DMS 273 (cell line): ENCODE measurements at regions not wholly inside any gene's neighbourhood (a gene's known extent, or its start where the extent isn't known, plus 50 kb on each side); places are given as distances from the start of the nearest gene placed in this dataset.
"Not testable (repeated sequence)": the region's sequence is repeated elsewhere in the genome, so short reads cannot be mapped to it uniquely, and the experiment has no call there.

Experiments
- DNase-seq: peaks from one replicate; lab custom pipeline; 2025; ENCODE audit not compliant: unreplicated experiment; lab: John Stamatoyannopoulos, UW

GRCh38 chr4:152200511-152201333 lies 335.2 kb downstream of the FBXW7 start:
- DNase-seq = no peak

- no peak for DNase-seq
These were observed 338.7 kb downstream of the FBXW7 start for GRCh38 chr4:152197211-152197610.

- DNase-seq = no peak
These were observed 340.0 kb downstream of the FBXW7 start for GRCh38 chr4:152195888-152196287.

GRCh38 chr4:152193059-152193458 lies 342.8 kb downstream of the FBXW7 start:
- DNase-seq = no peak

- no peak for DNase-seq
These were observed 345.0 kb downstream of the FBXW7 start for GRCh38 chr4:152190907-152191306.

- no peak for DNase-seq
These were observed 346.3 kb downstream of the FBXW7 start for GRCh38 chr4:152189451-152190179.

GRCh38 chr4:152188801-152189200 lies 347.1 kb downstream of the FBXW7 start:
- no peak for DNase-seq

DNA sequence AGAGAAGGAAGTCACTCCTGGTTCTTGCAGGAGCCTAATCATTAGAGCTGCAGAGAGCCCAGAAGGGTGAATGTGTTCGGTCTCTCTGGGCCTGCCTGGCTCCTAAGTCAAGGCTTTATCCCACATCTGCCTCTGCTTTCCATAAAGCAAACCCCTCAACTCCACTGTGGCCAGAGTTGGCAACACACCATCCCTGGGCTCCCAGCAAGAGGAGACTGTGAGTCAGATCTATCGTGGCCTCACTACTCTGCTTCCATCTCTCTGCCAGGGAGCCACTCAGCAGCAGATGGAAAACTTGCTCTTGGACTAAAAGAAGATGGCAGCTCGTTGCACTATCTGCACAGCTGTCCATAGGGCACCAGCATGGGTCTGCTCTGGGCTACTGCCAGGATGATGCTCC lies 348.2 kb downstream of the FBXW7 start:
- no peak for DNase-seq

GRCh38 chr4:152185786-152186550 lies 349.9 kb downstream of the FBXW7 start:
- DNase-seq = no peak

DNA sequence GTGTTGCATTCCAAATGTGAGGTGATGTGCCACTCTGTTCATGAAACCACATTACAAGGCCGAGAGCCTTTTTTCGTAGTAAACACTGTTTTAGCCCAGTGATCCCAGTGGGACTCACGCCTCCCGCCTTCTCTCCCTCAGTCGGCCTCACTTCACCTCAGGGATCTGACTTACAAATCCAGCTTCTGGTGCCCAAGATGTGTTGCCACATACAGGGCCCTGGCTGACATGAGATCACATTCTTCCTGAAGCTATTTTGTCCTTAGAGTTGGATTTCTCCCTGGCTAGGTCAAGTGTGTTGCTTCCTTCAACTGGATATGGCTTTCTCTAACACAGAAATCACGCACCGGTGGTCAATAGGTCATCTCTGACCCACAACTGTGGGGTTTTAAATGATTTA lies 354.7 kb downstream of the FBXW7 start:
- DNase-seq = no peak

DNA sequence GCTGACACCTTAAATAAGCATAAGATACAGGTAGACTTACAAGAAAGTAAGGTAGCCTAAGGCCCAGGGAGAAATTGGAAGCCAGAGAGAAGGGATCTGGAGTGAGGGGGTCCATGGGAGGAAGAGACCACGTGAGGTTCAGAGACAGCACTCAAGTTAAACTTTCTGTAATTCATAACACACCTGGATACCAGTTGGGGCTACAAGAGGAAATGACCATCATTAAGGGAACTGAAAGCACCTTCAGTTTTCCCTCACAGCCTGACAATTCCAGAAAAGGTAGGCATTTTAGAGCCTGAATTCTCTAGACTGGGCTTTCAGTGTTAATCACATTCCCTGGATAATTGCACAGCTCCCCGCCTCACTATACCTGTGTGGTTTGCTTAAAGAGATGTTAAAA lies 355.5 kb downstream of the FBXW7 start:
- DNase-seq = no peak

DNA sequence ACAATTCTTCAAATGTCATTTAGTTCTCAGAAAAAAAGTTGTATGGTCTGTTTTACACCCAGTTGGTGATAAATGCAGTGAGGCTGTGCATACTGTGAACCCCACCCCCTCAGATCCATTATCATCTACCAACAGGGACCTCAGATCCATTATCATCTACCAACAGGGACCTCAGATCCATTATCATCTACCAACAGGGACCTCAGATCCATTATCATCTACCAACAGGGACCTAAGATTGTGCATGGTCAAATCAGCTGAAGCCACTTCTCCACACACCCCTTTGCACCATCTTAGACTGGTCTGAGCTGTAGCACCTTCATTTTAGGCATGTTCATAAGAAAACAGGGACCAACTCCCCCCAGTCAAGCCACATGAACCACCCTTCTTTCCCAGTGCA lies 358.4 kb downstream of the FBXW7 start:
- not testable (repeated sequence) for DNase-seq

- DNase-seq = no peak
These were observed 359.2 kb downstream of the FBXW7 start for GRCh38 chr4:152176627-152177214.

GRCh38 chr4:152175586-152175985 lies 360.3 kb downstream of the FBXW7 start:
- DNase-seq = no peak

DNA sequence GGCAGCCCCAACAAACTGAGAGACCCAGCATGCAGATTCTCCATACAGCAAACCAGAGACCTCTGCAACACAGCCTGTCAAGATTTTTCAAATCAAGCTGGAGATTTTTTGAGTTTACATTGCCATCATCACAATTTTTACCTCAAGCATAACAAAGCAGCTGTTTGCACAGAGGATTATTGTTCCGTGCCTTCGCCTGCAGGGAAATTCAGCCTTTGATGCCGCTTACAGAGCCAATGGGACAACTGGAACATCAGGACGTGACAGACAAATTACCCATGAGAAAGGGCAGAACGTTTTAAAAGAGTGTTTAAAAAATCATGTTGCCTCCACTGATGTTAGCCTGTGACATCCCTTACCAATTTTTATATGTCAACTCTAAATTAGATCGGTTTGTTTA lies 363.7 kb downstream of the FBXW7 start:
- DNase-seq = no peak

DNA sequence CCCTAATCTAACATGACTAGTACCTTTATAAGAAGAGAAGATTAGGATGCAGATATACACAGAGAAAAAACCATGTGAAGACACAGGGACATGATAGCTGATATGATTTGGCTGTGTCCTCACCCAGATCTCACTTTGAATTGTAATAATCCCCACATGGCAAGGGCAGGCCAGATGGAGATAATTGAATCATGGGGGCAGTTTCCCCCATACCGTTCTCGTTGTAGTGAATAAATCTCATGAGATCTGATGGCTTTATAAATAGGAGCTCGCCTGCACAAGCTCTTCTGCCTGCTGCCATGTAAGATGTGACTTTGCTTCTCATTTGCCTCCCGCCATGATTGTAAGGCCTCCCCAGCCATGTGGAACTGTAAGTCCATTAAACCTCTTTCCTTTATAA lies 364.3 kb downstream of the FBXW7 start:
- no peak for DNase-seq

DNA sequence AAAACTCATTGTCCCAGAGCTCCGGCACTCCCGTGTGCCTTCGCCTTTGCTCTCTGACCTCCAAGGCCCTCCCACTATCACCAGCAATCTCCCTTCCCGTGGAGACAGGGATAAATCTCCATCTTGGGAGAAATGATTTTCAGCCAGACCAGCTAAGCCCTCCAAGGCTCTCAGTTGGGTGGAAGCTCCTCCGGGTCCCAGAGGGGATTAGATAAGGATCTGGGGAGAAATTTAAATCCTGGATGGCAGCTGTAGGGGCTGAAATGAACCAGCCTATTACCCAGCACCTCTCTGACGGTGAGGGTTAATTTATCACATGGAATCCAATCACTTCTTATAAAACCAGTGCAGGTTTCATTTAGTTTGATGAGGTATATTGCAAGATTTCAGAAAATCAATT lies 366.2 kb downstream of the FBXW7 start:
- no peak for DNase-seq

DNA sequence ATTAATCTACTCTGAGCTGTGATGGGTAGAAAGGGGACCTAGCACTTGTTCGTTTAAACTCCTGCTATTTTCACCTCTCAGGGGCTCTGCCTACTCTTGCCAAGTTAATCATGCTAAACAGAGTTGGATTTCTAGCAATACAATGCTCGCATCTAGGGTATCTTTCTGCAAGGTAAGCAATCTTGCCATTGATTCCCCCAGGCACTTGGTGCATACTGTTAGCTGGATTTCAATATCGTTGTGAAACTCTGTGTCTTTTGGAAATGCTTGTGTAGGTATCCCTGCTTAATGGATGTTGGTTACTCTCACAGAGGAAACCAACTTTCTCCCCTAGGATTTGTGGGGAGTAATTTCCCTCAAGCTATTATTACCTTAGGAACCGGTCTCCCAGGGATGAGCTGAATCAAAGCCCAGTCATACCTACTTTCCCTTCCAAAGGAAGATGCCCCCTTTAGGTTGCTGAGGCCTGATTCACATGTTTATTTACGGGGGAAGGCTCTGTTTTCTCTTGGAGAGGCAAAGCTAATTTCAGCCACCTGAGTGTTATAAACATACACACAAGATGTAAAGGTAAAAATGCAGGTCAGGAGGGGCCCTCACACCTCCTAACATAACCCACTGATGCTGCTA lies 366.8 kb downstream of the FBXW7 start:
- DNase-seq = no peak

GRCh38 chr4:152166567-152166966 lies 369.3 kb downstream of the FBXW7 start:
- DNase-seq = no peak

GRCh38 chr4:152165846-152166245 lies 370.0 kb downstream of the FBXW7 start:
- DNase-seq = no peak

GRCh38 chr4:152165146-152165545 lies 370.7 kb downstream of the FBXW7 start:
- DNase-seq = no peak
